ENCODE measurements at regions not wholly inside any gene's neighbourhood (a gene's known extent, or its start where the extent isn't known, plus 50 kb on each side); places are given as distances from the start of the nearest gene placed in this dataset.
"Not testable (repeated sequence)": the region's sequence is repeated elsewhere in the genome, so short reads cannot be mapped to it uniquely, and the experiment has no call there.

DNA sequence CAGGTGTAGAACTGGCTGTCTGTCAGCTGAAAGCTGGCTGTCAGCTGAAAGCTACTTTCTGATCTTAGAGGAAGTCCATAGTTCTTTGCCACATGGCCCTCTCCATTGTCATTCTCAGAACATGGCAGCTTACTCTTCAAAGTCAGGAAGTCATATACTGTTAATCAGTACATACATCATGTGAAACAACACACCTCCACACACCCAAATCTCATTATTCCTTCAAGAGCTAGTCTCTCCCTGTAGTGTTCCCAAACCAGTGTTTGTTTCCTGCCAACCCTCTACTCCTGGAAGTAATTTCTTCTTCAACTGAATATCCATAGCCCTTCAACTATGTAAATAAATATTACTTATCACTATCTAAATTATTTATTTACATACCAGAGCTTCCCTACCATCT, 58.9 kb downstream of the OR5AK2 start:
- no peak for DNase-seq

DNA sequence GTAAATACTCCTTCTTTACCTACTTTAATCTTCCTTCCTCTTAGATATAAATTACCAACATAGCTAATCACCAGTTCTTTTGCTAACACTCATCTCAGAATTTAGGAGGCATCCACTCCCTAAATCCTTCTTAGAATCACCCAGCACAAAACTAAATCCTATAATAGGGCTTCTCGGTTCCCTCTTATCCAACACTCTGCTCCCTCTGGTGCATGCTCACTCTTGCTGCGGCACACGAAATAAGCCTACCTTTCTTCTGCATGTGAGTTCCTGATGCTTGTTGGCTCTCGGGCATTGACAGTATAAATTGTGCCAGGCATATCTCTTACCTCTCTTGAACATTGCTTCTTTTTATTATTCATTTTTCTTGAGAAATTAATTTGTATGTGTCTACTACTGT, 61.0 kb downstream of the OR5AK2 start:
- no peak for DNase-seq

DNA sequence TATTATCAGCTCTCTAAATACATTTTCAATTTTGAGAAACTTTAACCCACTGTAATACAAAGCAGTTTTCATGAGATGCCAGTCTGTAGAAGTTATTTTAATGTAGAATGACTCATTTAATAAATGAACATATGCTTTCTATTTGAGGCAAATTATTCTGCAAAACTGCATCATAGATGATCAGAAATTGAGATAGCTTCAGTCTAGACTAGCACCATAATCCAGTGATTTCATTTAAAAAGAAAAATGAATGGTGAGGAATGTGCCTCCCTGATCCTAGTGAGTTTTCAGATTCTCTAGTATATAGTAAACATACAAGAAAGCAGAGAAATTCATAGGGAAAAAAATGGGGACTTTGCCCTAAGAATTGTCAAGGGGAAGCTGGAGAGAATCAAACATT, 66.1 kb downstream of the OR5AK2 start:
- DNase-seq = no peak

DNA sequence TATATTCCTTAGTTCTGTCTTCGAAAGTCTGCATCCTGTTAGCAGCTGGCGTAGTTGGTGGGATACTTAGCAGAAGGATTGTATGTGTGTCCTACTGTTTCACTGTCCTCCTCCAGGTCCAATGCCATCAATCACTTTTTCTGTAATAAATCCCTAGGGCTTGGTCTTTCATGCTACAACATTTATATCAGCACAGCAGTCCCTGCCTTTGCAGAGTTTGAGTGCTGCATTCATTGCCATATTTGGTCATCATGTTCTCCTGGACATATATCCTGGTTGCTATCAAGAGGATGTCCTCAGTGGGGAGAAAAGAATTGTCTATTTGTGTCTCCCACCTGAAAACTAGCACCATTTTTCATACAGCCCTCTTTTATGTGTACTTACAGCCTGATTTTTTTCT, 67.0 kb downstream of the OR5AK2 start:
- DNase-seq = no peak

DNA sequence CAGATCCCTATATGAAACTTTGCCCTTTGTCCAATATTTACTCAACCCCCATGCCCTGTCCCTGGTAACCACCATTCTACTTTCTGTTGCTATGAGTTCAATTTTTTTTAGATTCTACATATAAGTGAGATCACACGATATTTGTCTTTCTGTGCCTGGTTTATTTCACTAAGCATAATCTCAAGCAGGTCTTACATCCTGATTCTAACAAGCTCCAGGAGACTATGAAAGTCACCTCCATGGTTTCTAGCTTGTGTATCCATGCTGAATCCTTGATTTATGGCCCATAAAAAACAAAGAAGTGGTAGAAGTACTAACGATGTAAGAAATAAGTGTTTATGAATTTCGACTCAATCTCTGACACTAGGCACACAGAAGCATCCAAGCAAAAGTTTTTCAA, 68.0 kb downstream of the OR5AK2 start:
- DNase-seq = no peak

DNA sequence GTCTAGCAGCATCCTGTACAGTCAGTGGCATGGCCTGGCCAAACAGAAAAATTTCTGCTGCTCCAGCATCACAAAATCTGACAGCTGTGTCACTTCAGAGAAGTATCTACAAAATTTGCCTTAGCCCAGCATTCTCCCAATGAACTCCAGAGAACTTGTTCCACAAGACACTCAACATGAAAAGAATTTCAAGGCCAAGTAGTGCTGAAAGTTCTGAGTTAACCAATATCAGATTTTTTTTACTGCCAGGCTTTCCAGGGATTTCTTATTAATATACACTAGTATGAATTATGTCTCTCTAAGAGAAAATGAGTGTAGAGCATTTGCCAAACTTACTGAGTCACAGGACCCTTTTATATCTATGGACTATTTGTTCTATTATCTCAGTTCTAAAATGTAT, 68.8 kb downstream of the OR5AK2 start:
- DNase-seq = no peak

DNA sequence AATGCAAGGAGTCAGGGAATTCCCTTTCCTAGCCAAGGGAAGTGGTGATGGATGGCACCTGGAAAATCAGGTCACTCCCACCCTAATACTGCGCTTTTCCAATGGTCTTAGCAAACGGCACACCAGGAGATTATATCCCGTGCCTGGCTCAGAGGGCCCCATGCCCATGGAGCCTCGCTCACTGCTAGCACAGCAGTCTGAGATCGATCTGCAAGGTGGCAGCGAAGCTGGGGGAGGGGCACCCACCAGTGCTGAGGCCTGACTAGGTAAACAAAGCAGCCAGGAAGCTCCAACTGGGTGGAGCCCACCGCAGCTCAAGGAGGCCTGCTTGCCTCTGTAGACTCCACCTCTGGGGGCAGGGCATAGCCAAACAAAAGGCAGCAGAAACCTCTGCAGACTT, 74.2 kb downstream of the OR5AK2 start:
- not testable (repeated sequence) for DNase-seq

DNA sequence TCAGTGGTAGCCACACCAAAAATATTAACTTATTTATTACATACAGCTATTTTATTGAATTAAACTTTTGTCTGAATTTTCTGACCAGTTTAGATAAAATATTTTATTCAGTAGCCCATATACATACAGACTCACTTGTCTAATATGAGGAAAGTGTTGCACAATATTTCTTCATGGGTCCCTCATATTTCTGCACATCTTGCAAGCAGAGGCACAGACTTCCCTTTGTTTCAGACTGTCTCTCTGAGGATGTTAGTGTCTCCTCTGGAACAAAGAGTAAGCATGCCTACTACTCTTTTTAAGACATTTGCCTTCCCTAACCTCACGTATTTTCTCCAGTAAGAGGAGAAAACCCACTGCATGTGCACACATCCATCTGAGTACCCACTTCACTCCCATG, 81.2 kb downstream of the OR5AK2 start:
- no peak for DNase-seq

DNA sequence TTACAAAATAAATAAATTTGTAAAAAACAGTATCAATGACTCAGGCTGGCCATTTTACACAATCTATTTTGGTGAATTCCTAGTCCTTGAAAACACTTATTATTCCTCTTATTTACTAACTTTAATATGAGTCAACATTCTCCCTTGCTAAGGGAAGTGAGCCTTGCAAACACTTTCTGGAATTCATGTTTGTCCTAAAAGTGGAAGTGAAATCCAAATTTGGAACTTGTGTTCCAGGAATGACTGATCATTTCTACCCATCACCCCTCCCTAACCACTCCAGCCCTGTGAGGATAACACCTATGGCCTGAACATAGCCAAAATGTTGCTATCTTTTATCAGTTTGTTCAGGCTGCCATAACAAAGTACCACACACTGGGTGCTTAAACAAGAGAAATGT, 83.1 kb downstream of the OR5AK2 start:
- DNase-seq = no peak

DNA sequence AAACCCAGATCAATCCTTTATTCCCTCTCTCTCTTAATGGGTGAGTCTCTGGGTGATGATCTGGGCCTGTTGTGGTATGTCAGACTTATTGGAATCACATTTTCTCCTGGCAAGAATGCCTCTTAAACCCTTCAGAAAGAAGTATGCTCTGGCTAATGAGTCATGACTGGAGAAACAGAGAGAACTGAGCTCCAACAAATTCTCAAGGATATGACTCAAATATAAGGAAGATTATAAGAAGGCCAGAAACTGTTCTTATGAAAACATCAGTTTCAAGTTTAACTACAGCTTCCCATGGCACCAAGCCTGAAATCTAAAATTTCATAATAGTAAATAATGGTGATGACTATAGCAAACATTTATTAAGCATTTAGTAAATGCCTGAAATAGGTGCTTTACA, 83.9 kb downstream of the OR5AK2 start:
- DNase-seq = no peak

DNA sequence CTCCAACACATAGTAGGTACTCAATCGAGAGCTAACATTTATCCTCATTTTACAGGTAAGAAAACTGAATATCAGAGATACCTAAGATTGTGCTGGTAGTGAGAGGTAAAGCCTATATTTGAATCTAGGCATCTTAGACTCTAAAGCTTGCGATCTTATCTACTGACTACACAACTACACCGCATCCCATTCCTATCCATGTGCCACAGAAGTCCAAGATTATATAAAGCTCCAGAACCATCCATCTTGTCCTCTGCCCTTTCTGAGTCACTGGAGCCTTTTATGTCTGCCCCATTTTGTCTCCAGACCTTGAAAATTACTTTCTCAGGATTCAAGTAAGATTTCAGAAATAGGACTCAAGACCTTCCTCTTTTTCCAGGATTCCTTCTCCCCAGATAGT, 84.4 kb downstream of the OR5AK2 start:
- no peak for DNase-seq

DNA sequence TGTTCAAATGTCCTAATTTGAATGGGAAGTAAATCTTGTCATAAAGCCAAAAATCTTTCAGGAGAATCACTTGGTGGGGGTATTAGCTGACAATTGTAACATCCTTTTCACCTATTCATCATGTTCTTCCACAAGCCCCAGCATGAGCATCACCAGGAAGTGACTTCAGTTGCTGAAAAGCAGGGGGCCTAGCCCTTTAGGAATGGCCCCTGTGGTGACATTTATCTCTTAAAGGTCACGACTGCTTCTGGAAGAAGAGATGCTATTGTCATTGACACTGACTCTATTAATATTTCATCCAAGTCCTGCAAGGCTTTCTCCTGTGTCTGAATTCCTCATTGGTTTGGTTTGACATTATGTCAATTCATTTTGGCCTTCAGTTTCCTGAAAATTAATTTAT, 92.6 kb downstream of the OR5AK2 start:
- DNase-seq = no peak

DNA sequence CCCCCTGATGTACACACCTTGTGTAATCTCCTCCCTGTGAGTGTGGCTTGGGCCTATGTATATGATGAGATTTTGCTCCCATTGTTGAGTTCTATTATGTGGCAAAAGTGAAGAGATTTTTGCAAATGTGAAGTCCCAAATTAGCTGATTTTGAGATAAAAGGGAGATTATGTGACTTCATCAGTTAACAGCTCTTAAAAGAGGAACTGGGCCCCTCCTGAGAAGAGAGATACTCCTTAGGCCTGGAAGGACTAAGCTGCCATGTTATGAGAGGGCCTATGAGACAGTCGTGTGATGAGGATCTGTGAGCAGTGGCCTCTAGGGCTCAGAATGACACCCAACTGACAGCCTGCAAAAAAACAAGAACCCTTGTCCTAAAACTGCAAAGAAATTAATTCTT, 93.4 kb downstream of the OR5AK2 start:
- no peak for DNase-seq

DNA sequence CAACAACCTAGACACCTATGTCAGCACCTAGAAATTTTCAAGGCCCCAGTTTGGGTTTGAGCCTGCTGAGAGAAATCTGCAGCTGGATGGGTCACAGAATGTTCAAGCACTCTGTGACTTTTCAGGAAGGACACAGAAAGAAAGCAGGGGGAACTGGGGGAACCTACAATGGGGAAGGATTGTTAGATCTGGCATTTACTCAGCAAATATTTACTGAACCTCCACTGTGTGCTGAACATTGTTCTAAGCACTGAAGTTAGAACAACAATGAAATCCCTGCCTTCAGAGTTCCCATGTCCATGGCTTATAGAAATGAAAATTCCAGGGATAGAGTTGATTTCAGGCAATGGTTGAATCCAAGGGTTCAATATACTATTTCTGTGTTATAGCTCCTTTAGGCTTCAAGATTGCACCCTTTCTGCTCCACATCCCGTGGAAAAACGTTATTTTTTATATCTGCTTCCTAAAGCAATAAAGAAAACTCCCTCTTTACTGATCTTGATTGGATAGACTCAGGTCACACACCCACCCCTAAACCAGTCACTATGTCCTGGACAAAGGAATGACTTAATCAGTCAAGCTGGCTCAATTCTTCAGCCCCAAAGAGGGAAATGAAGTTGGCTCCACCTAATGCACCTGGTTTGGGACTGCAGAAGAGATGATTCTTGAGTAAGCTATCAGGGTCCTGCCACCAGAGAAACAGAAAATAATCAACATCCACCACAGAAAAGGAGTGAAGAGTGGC, 95.1 kb downstream of the OR5AK2 start:
- no peak for DNase-seq

DNA sequence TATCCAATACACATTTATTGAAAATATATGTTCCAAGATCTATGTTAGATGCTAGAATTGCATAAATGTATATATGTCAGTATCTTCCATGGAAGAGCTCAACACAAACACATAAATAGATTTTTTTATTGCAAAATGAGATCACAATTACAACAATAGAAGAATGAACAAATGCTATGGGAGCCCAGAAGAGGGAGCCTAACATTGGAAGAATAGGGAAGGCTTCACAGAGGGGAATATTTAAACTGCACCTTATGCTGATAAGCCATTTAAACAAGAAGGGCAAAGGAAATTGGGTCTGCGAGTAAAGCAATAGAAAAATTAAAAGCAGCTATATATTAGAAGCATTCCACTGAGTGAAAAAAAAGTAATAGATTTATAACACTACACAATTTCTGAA, 96.1 kb upstream of the LRRC55 start:
- DNase-seq = no peak

DNA sequence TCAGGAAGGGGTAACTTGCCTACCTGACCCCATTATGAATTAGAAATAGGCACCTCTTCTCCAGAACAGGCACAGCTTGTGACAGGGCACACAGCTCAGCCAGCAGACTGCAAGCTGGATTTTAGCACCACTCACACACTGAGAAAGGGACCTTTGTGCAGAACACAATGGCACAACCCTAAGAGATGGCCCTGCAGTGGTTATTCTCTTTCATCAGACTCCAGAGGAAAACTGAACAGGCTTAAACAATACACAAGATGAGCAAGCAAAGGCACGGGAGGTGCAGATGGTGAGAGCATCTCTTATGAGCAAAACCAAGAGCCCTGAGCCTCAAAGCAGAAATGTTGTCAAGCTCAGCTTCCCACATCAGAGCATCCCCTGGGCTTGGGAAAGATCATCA, 93.8 kb upstream of the LRRC55 start:
- no peak for DNase-seq

DNA sequence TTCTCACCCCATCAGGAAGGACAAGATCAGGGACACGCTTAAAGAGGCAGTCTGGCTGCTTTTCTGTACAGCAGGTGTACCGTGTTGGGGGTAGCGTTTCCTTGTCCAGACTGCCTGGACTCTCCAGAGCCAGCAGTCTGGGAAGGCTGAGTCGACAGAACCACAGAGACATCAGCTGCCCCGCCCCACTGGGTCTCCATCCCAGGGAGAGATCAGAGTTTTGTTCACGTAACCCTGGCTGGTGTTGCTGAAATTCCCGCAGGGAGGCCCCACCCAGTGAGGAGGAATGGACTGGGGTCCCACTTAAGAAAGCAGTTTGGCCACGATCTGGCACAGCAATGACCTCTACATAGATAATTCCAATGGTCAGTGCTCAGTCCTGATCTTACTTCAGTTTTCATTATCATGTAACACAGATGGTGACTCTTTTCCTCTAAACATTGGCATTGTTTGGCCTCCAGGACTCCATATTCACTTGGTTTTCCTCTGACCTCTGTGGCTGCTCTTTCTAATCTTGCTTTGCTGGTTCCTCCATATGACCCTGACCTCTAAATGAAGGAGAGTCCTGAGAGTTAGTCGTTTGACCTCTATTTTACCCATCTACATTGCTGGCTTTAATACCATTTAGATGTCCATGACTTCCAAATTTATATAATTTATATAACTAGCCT, 89.6 kb upstream of the LRRC55 start:
- no peak for DNase-seq

DNA sequence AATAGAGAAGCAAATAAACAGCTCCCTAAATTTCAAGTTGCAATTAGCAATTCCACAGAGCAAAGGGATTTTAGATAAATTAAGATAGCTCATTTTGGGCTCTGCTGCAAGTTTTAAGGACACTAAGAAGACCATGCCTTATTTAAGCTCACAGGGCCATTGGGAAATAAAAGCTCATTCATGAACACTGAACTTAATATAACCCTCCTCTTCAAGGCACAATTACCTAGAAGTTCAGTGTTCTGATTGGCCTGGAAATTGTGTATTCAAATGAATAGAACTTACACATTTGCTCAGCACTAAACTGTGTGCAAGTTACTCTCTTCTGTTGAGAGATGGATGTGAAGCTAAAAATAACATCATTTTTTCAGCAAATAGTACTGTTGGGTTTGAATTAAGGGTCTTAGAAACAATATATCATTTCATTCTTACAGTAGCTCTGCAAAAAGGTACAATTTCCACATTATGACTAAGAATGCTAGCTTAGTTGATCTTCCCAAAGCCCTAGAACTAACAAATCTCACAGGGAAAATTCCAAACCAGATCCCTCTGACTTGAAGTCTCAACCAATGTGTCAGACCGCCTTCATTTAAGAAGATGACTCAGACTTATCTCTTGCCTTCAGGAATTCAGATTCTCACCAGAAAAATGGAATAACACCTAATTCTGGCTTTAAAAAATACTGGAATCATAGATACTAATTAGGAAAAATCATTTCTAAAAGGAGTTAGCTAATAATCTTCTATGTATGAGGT, 87.4 kb upstream of the LRRC55 start:
- no peak for DNase-seq

DNA sequence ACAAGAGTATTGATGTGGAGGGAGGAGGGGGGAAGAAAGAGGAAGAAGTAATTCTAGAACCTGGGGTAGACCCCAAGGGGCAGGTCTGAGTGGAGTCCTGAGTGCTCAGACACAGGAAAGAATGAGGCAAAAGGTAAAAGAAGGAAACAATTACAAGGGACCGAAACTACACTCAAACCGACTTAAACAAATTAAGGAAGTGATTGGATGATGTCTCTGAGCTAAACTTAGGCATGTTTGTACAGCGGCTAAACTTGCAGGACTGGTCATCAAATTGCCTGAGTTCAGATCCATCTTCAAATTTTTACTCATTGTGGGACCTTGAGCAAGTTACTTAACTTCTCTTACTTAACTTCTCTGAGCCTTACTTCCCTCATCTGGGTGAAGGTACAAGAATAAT, 86.3 kb upstream of the LRRC55 start:
- no peak for DNase-seq

DNA sequence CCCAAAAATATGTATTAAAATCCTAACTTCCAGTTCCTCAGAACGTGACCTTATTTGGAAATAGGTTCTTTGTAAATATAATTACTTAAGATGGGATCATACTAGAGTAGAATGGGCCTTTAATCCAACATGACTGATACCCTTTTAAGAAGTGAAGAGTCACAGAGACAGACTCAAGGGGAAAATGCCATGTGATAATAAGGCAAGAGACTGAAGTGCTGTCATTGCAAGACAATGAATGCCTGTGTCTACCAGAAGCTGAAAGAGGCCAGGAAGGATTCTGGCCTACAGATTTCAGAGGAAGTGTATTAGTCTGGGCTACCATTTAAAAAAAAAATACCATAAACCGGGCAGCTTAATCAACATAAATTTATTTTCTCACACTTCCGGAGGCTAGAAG, 85.9 kb upstream of the LRRC55 start:
- DNase-seq = no peak

DNA sequence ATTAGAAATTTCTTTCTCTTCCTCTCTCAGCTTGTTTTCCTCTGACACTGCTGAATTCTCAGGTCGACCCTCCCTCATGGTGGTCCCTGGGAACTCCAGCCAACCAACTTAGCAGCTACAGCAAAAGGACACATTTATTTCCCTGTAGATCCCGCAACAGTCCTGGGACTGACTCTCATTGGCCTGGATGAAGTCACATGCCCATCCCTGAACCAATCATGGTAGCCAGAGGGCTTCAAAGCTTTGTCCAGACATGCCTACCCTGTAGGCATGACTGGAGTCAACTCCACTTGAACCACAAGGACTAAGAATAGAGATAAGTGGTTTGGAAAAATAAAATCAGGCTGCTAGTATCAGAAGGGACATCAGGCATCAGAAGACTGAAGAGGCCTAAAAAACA, 84.6 kb upstream of the LRRC55 start:
- DNase-seq = no peak

DNA sequence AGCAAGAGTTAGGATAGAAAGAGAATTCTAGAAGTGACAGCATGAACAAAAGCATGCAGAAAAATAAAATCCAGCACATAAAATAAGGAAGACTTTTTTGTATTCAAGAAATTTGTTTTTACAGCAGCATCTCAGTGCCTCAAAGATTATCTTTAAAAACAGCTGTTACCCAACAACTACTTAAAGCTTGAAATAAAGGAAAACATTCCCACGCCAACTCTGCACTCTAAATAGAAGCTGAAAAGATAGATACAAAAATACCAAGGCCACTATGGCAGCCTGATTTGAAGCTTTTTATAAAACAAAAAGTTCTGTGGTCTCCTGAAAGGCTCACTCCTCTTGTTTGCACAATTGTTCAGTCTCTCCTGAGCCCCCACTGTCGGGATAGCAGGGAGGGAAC, 83.6 kb upstream of the LRRC55 start:
- DNase-seq = no peak

DNA sequence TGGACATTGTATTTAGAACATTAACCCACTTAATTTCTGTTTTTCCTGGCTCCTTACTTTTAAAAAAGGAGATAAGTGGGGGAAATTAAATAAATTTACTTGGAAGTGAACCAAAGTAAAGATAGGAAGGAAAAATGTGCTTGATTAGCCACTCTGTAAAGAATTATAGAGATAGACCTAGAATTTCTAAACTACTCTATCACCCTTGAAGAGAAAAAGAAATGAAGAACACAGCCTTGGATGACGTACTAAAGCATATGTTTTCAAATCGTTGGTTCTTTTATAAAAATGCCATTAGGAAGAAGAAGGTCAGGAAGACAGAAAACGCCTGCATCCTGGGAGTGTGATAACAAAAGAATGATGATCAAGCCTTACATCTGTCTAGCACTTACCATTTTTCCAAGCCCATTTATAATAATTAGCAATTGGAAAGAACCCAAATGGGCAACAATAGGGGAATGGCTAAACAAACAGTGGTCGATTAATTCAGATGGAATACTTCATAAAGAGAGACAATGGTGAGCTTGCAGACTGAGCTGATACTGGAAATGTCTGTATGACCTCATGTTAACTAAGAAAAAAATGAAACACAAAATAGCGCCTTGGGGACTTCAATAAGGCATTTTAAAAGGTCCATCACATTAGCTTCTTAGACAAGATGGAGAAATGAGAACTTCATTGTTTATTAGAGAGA, 81.0 kb upstream of the LRRC55 start:
- peak; percentile 68 for DNase-seq
